GM21515 (cell line): ENCODE measurements at regions not wholly inside any gene's neighbourhood (a gene's known extent, or its start where the extent isn't known, plus 50 kb on each side); places are given as distances from the start of the nearest gene placed in this dataset.
"Not testable (repeated sequence)": the region's sequence is repeated elsewhere in the genome, so short reads cannot be mapped to it uniquely, and the experiment has no call there.

Experiments used
- ATAC-seq: cut with Tn5 transposase; IDR thresholded peaks from one replicate; pipeline ENCODE4 v1.9.1; 2021; ENCODE audit not compliant: unreplicated experiment

GRCh38 chr9:13942695-13943094, 371.2 kb downstream of the NFIB start:
- ATAC-seq: no peak

- no peak for ATAC-seq
Observed at GRCh38 chr9:13942201-13942600, 371.7 kb downstream of the NFIB start.

DNA sequence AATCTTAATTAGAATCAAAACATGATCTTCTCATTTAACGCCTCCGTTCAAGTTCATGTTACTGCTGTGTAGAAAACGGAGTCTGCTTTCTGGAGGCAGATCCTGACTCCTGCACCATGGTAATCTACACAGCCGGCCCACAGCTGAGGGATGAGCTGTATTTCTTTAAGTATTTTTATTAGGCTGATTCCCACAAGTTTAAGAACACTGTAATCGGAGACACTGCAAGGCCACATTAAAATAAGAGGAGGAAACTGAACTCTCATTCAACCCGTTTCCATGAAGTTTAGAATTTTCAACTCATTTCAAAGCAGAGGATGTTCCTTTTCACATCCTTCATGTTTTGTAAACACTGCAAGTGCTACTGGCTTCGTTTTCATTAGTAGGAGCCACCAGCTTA, 372.2 kb downstream of the NFIB start:
- ATAC-seq: no peak

- no peak for ATAC-seq
Observed at GRCh38 chr9:13939701-13940490, 374.0 kb downstream of the NFIB start.

GRCh38 chr9:13939134-13939533, 374.8 kb downstream of the NFIB start:
- ATAC-seq: no peak

DNA sequence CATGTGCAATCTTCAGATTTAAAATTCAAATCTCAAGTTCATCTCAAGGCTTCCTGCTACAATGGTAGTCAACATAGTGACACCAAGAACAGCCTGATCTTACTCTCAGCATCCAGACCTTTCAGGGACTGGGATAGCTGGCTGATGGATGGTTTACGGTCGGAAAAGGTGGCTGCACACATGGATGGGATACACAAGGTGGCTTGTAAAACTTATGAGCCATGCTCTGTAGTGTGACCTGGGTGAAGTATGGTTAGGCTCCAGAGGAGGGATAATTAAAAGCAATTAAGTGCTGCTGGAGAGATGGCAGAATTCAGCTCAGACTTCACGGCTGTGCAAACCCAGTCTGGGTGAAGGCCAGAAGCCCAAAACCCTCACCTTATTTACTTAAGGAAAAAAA, 379.5 kb downstream of the NFIB start:
- ATAC-seq: no peak

DNA sequence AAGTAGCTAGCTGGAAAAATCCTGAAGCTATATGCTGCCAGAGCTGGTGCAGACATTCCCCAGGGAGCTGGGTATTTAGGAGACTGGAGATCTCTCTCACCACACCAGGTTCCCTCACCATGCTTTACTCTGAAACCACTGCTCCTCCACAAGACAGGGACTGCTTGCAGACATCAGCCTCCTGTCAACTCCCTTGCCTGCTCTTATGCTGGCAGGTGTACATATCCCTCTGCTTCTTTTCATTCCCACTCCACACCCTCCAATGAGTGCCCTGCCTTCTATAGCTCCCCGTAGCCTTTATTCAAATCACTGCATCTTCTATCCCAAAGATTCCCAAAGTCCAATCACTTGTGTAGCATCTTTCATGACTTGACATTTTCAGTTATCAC, 380.7 kb downstream of the NFIB start:
- no peak for ATAC-seq

DNA sequence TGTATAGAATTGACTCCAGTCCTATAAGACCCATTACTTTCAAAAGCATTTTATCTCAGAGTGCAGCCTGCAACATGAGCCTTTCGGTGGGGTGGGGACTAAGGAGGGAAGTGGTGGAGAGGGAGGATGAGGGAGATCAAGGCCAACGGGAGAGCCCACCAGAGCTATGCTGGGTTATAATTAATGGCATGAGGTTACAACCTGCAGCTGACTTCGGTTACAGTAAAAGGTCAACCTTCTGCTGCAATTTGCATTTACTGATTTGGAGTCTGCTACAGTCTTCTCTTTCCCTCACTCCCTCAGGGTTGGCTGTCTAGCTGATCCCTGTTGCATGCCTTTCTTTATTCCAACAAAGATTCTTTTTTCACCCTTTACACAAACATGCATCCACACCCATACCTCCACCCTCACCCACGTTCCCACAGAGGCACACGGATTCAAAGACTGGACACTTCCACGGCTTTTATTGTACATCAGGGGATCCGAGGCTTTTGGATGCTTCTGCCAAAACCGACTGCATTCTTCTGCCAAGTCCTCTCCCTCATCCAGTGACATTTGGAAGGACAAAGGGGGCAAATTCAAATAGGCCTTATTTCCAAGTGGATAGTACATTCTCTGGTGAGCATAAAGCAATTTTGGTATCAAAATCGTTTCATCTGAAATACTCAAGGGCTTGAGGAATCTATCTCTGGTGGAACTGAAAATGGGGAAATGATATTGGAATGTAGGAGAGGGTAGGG, 381.2 kb downstream of the NFIB start:
- ATAC-seq: no peak

GRCh38 chr9:13929013-13929412, 384.9 kb downstream of the NFIB start:
- ATAC-seq: no peak

DNA sequence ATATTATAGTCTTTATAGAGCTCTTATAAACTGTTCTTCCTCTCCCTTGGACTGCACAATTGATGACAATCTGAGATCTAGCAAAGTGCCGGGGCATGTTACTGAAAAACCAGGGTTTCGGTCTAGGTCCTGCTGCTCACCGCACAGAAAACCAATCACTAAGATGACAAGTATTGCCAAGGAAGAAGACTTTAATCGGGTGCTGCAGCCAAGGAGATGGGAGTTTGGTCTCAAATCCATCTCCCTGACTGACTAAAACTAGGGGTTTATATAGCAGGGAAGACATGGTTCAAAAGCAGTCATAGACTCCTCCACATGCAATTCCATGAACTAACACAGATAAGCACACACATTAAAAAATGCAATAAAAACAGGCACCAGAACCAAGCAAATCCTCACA, 390.6 kb downstream of the NFIB start:
- no peak for ATAC-seq

DNA sequence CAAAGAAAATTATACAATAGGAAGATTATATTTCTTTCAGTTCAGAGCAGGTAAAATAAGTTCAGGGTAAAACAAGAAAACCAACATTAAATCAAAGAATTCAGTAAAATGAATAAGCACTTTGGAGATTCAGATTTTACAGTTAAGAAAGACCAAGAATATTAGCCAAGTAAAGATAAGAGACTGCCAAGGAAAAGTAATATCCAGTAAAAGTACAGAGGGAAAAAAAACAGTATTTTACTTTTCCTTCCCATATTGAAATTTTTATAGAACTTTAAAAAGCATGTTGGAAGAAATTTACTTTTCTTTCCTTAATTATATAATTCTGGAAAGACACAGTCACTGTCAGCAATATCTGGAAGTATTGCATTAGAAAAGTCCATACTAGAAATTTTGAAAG, 393.4 kb downstream of the NFIB start:
- no peak for ATAC-seq

GRCh38 chr9:13919401-13919800, 394.5 kb downstream of the NFIB start:
- no peak for ATAC-seq

- ATAC-seq: no peak
Observed at GRCh38 chr9:13917534-13917933, 396.4 kb downstream of the NFIB start.

DNA sequence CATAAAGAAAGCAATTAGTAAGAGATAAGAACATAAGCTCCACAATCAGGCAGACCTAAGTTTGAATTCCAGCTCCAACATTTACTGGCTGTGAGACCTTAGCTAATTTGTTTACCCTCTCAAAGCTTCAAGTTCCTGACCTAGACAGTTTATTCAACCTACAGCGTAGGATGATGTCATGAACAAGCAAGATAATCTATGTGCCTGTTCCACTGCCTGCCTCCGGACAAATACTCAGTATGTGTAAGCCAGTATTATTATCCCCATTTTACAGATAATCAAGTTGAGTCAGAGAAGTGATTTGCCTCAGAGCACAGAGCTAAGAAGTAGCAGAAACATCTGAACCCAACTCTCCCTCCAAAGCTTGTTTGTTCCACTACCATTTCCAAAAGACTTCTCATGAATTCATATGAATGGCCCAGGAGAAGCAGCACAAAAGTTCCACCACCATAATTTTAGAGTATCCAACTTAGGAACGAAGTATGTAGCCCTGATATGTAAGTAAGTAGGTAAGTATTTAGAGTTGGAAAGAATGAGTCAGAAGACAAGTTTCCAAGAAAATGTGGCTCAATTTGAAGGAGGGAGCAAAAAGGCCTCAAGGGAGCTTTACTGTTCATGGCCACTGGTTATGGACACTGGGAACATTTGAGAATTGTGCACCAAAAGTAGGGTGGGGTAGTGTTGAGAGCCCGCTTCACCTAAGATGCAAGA, 398.2 kb downstream of the NFIB start:
- no peak for ATAC-seq

DNA sequence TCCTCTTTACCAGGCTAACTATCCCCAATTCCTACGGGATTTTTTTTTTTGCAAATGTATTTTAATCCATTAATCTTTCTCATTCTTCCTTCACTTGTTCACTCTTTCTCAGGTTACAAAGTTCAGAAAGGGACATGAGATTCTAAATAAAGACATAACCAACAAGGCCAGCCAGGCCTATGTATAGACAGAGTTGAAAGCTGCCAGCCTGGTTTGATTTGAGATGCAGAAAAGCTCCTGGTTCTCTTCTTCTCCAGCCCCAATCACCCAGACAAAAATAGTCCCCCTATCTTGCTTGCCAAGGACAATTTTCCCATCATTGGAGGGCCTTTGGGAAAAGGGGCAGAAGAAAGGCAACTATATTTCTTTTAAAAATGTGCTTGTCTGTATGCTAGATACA, 398.8 kb downstream of the NFIB start:
- ATAC-seq: no peak

DNA sequence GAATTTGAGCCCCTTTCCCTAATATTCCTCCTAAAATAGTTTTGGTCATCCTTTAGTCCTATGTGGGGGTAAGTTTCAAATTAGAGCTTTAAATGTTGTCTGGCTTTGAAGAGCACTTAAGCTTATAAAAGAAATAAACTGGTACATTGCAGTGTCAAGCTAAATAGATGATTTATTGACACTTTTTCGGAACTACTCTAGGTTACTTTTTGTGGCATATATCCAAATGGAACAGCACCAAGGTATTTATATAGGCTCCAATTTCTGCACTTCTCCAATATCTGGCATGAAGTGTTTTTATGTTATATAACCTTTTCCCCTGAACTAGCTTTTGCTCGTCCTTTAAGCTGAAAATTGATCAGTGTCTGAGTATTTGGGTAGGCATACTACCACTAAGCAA, 402.5 kb downstream of the NFIB start:
- ATAC-seq: no peak

- not testable (repeated sequence) for ATAC-seq
Observed at GRCh38 chr9:13907842-13908241, 406.1 kb downstream of the NFIB start.

DNA sequence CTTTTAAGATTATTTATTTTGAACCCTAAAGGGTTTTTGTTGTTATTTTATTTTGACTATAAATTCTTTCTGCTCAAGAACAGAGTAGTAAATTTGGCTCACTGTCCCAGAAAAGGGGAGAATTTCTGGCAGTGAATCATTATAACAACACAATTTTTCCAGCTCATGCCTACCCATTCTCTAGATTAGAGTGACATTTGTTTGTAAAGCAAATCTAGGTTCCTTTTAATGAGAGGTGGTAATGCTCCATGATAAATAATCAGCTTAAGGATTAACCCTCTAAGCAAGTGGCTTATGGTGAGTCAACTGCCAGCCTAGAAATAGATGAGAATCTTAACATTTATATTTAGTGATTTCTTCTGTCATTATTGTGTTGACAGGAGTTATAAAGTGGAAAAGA, 409.2 kb downstream of the NFIB start:
- no peak for ATAC-seq

DNA sequence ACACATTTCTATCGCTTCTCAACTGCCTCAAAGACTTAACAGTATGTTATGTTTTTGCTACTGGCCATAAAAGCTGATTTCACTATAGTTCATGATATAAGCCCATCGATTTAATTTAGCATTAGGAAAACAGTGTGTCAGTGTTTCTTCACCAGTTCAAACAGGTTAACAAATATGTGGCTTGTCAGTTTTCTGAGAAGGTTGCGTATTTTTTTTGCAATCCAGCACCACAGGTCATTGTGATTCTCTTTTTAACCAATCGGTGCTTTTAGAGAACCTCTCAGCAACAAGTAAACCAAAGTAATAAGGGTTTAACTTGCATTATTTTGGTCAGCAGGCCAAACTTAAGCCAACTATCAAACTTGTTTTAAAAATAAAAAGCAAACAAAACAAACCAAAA, 409.6 kb downstream of the NFIB start:
- no peak for ATAC-seq

- ATAC-seq: no peak
Observed at GRCh38 chr9:13902286-13903066, 411.5 kb downstream of the NFIB start.

GRCh38 chr9:13901176-13901575, 412.8 kb downstream of the NFIB start:
- no peak for ATAC-seq
